ENCODE measurements at regions not wholly inside any gene's neighbourhood (a gene's known extent, or its start where the extent isn't known, plus 50 kb on each side); places are given as distances from the start of the nearest gene placed in this dataset.

DNA sequence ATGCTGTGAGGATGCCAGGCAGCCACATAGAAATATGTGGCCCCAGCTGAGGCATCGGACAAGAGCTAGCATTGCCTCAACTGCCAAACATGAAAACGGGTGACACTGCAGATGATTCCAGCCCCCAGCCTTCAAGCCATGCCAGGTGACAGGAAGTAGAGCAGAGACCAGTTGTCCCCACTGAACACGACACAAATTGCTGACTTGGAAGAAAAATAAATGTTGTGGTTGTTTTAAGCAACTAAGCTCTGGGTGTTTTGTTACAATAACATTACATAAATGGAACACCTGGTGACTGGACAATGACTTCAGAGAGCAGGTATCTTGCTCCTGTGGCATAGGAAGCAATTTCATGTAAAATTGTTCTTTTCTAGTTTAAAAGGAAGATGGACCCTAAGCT is 154.2 kb downstream of the KIF4B start:
- Histone ChIP-seq H4K20me1 (ENCODE audit: insufficient read depth, low read length) (no peaks in the 10 kb centered on the region), H3K4me1 (ENCODE audit: insufficient read depth, low read length, poor library complexity, severe bottlenecking) (no peaks in the 10 kb centered on the region), H3K9me2 (ENCODE audit: insufficient read depth, low read length) (no peaks in the 10 kb centered on the region), H3K36me3 (ENCODE audit: insufficient read depth, low read length) (no peaks in the 10 kb centered on the region), H2AFZ (ENCODE audit: low read length) (no peak overlapping the region), H3K9me3 (ENCODE audit: low read length) (no peaks in the 10 kb centered on the region), H3K4me2 (ENCODE audit: low read length) (no peak overlapping the region), H3K79me2 (ENCODE audit: insufficient read depth, low read depth, low read length) (no peaks in the 10 kb centered on the region), H3K4me3 (ENCODE audit: low read depth, low read length, poor library complexity, severe bottlenecking) (no peak overlapping the region), H3K27ac (ENCODE audit: low read depth, low read length, poor library complexity, severe bottlenecking) (no peak overlapping the region)
- BruUV-seq (replicated peaks), result no TSS peak
- ChIA-PET POLR2A (no interaction called here), CTCF (ENCODE audit: unreplicated experiment) (no interaction called here)
- intact Hi-C loops (cut with micrococcal nuclease; ENCODE audit: unreplicated experiment), result no loop called here
- no peak for DNase-seq (ENCODE audit: low spot score)
- TF ChIP-seq, protein P1, sequence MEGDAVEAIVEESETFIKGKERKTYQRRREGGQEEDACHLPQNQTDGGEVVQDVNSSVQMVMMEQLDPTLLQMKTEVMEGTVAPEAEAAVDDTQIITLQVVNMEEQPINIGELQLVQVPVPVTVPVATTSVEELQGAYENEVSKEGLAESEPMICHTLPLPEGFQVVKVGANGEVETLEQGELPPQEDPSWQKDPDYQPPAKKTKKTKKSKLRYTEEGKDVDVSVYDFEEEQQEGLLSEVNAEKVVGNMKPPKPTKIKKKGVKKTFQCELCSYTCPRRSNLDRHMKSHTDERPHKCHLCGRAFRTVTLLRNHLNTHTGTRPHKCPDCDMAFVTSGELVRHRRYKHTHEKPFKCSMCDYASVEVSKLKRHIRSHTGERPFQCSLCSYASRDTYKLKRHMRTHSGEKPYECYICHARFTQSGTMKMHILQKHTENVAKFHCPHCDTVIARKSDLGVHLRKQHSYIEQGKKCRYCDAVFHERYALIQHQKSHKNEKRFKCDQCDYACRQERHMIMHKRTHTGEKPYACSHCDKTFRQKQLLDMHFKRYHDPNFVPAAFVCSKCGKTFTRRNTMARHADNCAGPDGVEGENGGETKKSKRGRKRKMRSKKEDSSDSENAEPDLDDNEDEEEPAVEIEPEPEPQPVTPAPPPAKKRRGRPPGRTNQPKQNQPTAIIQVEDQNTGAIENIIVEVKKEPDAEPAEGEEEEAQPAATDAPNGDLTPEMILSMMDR (conservative IDR thresholded peaks at IDR 0.05; ENCODE audit: low read length), result no peak

DNA sequence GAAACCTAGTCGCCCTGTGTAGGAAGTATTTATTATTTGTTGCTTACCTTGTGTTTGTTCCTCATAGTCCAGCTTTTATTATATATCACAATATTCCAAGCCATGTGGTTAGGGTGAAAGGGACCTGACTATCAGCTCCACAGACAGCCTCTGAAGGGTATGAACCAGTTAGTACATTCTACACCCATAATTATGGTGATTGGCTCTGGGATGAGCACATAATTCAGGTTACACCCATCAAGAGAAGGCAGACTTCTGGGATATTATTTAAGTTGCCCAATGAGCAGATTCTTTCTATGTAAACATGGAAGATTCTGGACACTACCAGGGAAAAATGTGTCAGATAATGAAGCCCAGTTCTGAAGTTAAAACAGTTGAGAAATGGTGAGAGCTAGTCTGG is 168.0 kb downstream of the KIF4B start:
- Histone ChIP-seq H3K36me3 (ENCODE audit: insufficient read depth, low read length) (no peaks in the 10 kb centered on the region), H4K20me1 (ENCODE audit: insufficient read depth, low read length) (no peaks in the 10 kb centered on the region), H3K9me3 (ENCODE audit: low read length) (no peaks in the 10 kb centered on the region), H3K79me2 (ENCODE audit: insufficient read depth, low read depth, low read length) (no peaks in the 10 kb centered on the region), H3K4me3 (ENCODE audit: low read depth, low read length, poor library complexity, severe bottlenecking) (no peak overlapping the region), H3K27ac (ENCODE audit: low read depth, low read length, poor library complexity, severe bottlenecking) (no peak overlapping the region), H3K4me2 (ENCODE audit: low read length) (no peak overlapping the region), H3K9me2 (ENCODE audit: insufficient read depth, low read length) (no peaks in the 10 kb centered on the region), H2AFZ (ENCODE audit: low read length) (no peak overlapping the region), H3K4me1 (ENCODE audit: insufficient read depth, low read length, poor library complexity, severe bottlenecking) (no peaks in the 10 kb centered on the region)
- intact Hi-C loops (cut with micrococcal nuclease; ENCODE audit: unreplicated experiment), result no loop called here
- no TSS peak for BruUV-seq (replicated peaks)
- DNase-seq (ENCODE audit: low spot score), result no peak
- TF ChIP-seq, protein P1 (conservative IDR thresholded peaks at IDR 0.05; ENCODE audit: low read length), result no peak
- no peak for TF ChIP-seq EZH2phosphoT487 (IDR thresholded peaks at IDR 0.05; ENCODE audit: borderline replicate concordance, low read depth, low read length)
- ChIA-PET CTCF (ENCODE audit: unreplicated experiment) (no interaction called here), POLR2A (interaction anchor here (1.0 kb wide), 1 partner anchor 47 kb away, joined by 5 read pairs; no protein-coding TSS in a partner anchor)

DNA sequence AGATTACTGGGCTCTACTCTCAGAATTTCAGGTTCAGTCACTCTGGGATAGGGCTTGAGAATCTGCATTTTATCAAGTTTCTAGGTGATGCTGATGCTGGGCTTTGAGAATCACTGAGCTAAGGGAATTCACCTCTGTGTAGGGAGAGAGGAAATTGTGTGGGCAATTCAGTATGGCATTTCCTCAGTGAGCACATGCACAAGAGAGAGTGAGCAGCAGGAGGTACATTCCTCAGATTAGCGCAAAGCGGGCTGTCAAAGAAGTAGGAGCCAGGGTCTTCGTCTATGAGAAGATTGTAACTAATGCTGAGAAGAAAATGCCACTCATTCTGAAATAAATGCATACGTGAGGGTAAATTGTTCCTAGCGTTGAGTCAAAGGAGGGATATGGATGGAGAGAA is 175.9 kb downstream of the KIF4B start:
- CTCF ChIA-PET (ENCODE audit: unreplicated experiment), result no interaction called here
- H3K9me2 ChIP-seq (ENCODE audit: insufficient read depth, low read length), result no peaks in the 10 kb centered on the region
- no peaks in the 10 kb centered on the region for H3K36me3 ChIP-seq (ENCODE audit: insufficient read depth, low read length)
- intact Hi-C loops (cut with micrococcal nuclease; ENCODE audit: unreplicated experiment), result no loop called here
- DNase-seq (ENCODE audit: low spot score), result no peak
- TF ChIP-seq, protein P1 (conservative IDR thresholded peaks at IDR 0.05; ENCODE audit: low read length), result no peak
- no peak for TF ChIP-seq EZH2phosphoT487 (IDR thresholded peaks at IDR 0.05; ENCODE audit: borderline replicate concordance, low read depth, low read length)
- H3K4me3 ChIP-seq (ENCODE audit: low read depth, low read length, poor library complexity, severe bottlenecking), result no peak overlapping the region
- H3K4me1 ChIP-seq (ENCODE audit: insufficient read depth, low read length, poor library complexity, severe bottlenecking), result no peaks in the 10 kb centered on the region
- H2AFZ ChIP-seq (ENCODE audit: low read length), result no peak overlapping the region
- no peak overlapping the region for H3K27ac ChIP-seq (ENCODE audit: low read depth, low read length, poor library complexity, severe bottlenecking)
- no peaks in the 10 kb centered on the region for H3K79me2 ChIP-seq (ENCODE audit: insufficient read depth, low read depth, low read length)
- no peak overlapping the region for H3K4me2 ChIP-seq (ENCODE audit: low read length)
- no peaks in the 10 kb centered on the region for H4K20me1 ChIP-seq (ENCODE audit: insufficient read depth, low read length)
- H3K9me3 ChIP-seq (ENCODE audit: low read length), result no peaks in the 10 kb centered on the region
- BruUV-seq (replicated peaks), result no TSS peak
- POLR2A ChIA-PET, result no interaction called here
